NCI-H1105 treated with DMSO at 0.1 percent for 48 hours (cell line): ENCODE measurements at regions not wholly inside any gene's neighbourhood (a gene's known extent, or its start where the extent isn't known, plus 50 kb on each side); places are given as distances from the start of the nearest gene placed in this dataset.
"Not testable (repeated sequence)": the region's sequence is repeated elsewhere in the genome, so short reads cannot be mapped to it uniquely, and the experiment has no call there.

ENCODE experiments used
- DNase-seq: peaks from one replicate; lab custom pipeline; 2025; lab: John Stamatoyannopoulos, UW

GRCh38 chr10:85362401-85362800, 1004.2 kb downstream of the GRID1 start:
- DNase-seq = no peak

GRCh38 chr10:85377029-85377806, 989.4 kb downstream of the GRID1 start:
- no peak for DNase-seq

GRCh38 chr10:85379338-85379737, 987.3 kb downstream of the GRID1 start:
- DNase-seq = no peak

- DNase-seq = no peak
Observed at GRCh38 chr10:85400981-85401695, 965.5 kb downstream of the GRID1 start.

DNA sequence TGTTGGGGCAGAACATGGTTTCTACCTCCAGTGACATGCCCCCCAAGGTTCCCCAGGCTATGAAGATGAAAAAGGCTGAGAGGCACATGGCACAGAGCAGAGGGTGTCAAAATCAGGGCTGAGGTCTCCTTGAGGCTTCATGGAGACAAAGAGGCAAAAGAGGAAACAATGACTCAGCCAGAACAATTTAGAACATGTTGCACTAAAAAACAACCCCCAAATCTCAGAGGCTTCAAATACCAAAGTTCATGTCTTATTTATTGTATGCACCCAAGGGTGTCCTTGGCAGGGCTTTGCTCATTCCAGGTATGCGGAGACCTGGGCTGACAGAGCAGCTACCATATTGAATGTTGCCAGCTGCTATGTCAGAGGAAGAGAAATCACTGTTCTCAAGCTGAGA, 964.1 kb downstream of the GRID1 start:
- DNase-seq = no peak

- no peak for DNase-seq
Observed at GRCh38 chr10:85407088-85407487, 959.5 kb downstream of the GRID1 start.

DNA sequence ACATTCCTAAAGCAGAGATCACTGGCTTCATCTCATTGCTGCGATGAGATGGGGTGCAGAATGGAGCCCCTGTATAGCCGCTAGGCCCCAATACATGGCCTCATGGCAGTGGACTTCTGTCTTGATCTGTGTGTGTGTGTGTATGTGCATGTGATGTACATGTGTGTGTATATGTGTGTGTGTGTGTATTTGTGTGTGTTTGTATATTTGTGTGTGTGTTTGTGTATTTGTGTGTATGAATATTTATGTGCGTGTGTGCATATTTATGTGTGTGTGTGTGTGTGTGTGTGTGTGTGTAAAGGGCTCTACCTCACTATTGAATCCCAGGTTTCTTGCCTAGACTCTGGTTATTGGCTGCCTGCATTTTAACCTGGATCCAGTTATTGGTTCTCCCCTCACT, 958.2 kb downstream of the GRID1 start:
- no peak for DNase-seq

GRCh38 chr10:85410586-85410985, 956.0 kb downstream of the GRID1 start:
- DNase-seq = not testable (repeated sequence)

DNA sequence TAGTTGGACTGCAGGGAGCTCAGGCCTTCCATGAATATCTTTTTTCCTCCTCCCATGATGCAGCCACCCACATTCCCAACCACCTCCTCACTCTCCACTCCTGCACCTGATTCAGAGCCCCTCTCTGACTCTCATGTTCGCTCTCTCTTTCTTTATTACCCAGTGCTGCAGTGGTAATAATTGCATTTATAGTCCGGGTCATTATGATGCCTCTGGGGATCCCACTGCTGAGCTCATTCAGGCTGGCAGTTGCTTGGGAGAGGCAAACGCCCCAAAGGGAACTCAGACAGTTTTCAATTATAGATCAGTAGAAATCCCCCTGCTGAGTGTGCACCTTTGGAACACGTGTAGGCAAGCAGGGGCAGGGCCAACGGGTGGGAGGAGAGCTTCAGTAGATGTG, 953.0 kb downstream of the GRID1 start:
- no peak for DNase-seq

GRCh38 chr10:85420501-85421191, 945.9 kb downstream of the GRID1 start:
- no peak for DNase-seq

- no peak for DNase-seq
Observed at GRCh38 chr10:85421421-85421820, 945.2 kb downstream of the GRID1 start.

DNA sequence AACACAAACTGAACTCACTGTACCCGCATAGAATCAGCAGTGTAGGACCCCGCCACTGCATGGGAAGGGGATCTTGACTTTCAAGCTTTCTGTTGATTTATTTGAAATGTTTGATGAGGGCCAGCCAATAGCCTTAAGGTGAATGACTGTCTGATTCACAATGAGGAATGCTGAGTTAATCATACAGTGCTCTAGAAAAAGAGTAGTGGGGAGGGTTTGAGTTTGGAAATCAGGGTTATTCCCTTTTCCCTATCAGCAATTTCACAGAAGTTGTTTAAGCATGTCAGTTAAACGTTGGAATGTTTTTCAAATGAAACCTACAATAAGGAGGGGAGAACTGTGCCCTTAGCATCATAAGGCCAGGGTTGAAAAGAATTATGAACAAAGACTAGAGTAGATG, 937.5 kb downstream of the GRID1 start:
- DNase-seq = no peak

DNA sequence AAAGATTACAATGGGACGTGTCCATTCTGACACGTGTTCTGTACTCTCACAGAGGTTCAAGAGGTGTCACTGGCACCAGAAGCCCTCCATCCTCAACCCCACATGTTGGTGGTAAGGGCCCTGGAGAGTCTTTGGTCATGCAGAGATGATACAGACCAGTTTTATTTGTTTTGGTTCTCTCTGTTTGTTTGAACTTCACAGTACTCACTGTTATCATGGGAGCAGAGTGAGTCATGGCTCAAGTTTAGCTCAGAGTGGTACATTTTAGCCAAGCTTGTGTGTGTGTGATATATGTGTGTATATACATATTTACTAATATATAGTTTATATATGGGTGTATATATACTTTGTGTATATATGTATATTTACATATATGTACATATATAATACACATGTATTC, 935.6 kb downstream of the GRID1 start:
- no peak for DNase-seq

DNA sequence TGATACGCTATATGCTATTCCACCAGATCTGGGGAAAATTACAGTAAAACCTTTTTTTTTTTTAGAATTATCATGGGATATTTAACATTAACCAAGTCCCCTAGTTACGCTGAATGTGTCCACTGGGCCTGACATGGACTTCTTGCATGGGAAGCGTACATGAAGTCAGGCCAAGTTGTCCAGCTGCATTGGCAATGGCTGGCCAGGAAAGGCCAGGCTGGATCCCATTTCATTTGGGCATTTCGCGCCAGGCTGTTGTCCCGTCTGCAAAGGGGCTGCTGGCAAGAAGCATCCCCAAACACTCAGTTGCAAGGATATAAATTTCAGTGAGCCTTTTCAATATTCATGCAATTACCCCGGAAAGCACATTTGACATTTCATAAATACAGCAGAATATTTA, 933.3 kb downstream of the GRID1 start:
- no peak for DNase-seq

GRCh38 chr10:85444868-85445267, 921.7 kb downstream of the GRID1 start:
- no peak for DNase-seq

- DNase-seq = no peak
Observed at GRCh38 chr10:85445702-85446101, 920.9 kb downstream of the GRID1 start.

GRCh38 chr10:85446827-85447226, 919.8 kb downstream of the GRID1 start:
- DNase-seq = no peak

GRCh38 chr10:85447690-85448089, 918.9 kb downstream of the GRID1 start:
- no peak for DNase-seq

GRCh38 chr10:85448716-85449115, 917.9 kb downstream of the GRID1 start:
- DNase-seq = no peak

DNA sequence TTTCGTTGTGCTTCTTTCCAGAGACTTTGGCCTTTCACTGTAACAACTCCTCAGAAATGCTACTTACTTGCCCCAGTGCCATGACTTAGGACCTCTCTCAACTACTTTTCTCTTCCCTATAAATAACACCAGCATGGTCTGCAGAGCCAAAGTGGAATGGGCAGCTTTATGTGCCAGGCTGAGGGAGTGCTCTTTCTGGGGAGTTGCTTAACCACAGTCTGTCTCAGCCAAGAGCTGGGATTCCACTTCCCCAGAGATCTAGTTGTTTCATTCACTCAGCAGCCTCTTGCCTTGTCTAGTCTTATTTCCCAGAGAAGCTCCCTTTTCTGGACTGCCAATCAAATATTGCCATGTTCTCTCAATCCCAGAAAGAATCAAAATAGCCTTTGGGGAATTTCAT, 912.2 kb downstream of the GRID1 start:
- no peak for DNase-seq

GRCh38 chr10:85457191-85457590, 909.4 kb downstream of the GRID1 start:
- DNase-seq = no peak

DNA sequence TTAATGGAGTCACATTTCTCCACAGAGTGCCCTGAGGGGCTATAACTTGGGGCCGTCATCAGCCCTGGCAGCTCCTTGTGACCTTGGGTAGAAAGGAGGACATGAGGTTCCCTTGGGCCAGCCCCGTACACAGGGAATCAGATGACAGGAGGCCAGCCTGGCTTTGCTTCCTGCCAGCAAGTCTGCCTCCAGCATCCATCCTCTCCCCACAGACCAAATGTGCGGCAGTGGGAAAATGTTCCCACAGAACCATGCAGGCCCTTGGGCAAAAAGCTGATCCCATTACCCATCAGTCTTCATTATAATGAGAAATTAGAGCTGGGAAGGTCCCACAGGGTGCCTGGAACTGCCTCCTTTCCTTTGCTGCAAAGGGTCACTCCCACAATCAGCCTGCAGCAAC, 908.3 kb downstream of the GRID1 start:
- no peak for DNase-seq

DNA sequence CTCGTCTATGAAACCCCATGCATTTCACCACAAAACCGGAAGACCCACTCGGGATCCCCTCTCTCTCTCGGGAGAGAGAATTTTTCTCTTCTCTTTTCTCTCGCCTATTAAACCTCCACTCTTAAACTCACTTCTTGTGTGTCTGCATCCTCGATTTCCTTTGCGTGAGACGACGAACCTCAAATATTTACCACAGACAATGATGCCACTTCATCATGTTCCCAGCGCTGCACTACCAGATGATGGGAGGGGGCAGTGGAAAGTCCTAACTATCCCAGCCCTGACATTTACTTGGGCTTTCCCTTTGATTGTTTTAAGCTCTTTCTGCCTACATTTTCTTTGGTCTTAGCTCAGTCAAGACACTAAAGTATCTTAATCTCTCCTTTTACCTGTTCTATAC, 906.7 kb downstream of the GRID1 start:
- DNase-seq = no peak
